Chondrocyte (in vitro differentiated cells): ENCODE measurements at regions not wholly inside any gene's neighbourhood (a gene's known extent, or its start where the extent isn't known, plus 50 kb on each side); places are given as distances from the start of the nearest gene placed in this dataset.

Experiments
- DNase-seq: peaks from one replicate; pipeline ENCODE4 v3.0.0; 2021; ENCODE audit warnings: mixed read lengths, low spot score
- H3K27ac Mint-ChIP-seq: one replicate; pipeline ENCODE4 v1.8.0; 2021; ENCODE audit warnings: mild to moderate bottlenecking, moderate library complexity, mixed read lengths; ENCODE audit not compliant: unreplicated experiment
- H3K27me3 Mint-ChIP-seq: 2 replicates; pipeline ENCODE4 v1.8.0; 2021; ENCODE audit warnings: low read depth, mixed read lengths
- H3K36me3 Mint-ChIP-seq: 2 replicates; pipeline ENCODE4 v1.8.0; 2021; ENCODE audit warnings: low read depth, mixed read lengths
- H3K4me1 Mint-ChIP-seq: 2 replicates; pipeline ENCODE4 v1.8.0; 2021; ENCODE audit warnings: low read depth, mild to moderate bottlenecking, mixed read lengths
- H3K4me3 Mint-ChIP-seq: one replicate; pipeline ENCODE4 v1.8.0; 2021; ENCODE audit warnings: mild to moderate bottlenecking, moderate library complexity, mixed read lengths; ENCODE audit not compliant: unreplicated experiment
- H3K9me3 Mint-ChIP-seq: 2 replicates; pipeline ENCODE4 v1.8.0; 2021; ENCODE audit warnings: low read depth, mixed read lengths
- TF ChIP-seq, protein P1 (sequence below): fragments of 200-600 bp; sonication (generic); IDR thresholded peaks from 2 replicates; pipeline ENCODE4 v1.5.0; 2021; ENCODE audit warnings: antibody characterized with exemption, mild to moderate bottlenecking, moderate library complexity

DNA sequence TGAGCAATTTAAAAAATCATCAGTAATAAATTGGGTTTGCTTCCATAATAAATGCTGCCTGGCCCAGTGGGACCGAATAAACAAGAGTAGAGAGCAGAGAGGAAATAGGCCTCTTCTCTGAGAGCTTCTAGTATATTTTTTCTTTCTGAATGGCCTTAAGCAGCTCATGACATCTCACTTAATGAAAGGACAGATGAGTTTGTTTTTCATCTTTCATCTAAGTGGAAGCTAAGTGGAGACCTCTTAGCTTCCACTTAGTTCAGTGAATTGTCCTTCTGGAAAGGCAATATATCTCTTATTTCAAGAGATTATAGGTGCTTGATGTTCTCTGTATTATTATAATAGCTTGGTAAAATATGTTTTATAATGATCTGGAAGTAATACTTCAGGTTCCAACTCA lies 245.9 kb upstream of the ANO3 start:
- TF ChIP-seq, protein P1, sequence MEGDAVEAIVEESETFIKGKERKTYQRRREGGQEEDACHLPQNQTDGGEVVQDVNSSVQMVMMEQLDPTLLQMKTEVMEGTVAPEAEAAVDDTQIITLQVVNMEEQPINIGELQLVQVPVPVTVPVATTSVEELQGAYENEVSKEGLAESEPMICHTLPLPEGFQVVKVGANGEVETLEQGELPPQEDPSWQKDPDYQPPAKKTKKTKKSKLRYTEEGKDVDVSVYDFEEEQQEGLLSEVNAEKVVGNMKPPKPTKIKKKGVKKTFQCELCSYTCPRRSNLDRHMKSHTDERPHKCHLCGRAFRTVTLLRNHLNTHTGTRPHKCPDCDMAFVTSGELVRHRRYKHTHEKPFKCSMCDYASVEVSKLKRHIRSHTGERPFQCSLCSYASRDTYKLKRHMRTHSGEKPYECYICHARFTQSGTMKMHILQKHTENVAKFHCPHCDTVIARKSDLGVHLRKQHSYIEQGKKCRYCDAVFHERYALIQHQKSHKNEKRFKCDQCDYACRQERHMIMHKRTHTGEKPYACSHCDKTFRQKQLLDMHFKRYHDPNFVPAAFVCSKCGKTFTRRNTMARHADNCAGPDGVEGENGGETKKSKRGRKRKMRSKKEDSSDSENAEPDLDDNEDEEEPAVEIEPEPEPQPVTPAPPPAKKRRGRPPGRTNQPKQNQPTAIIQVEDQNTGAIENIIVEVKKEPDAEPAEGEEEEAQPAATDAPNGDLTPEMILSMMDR, result no peak
- no peak for DNase-seq
- H3K4me1 Mint-ChIP-seq, result no peaks in the 10 kb centered on the region
- no peak overlapping the region for H3K4me3 Mint-ChIP-seq
- no peak overlapping the region for H3K27ac Mint-ChIP-seq
- H3K36me3 Mint-ChIP-seq, result no peaks in the 10 kb centered on the region
- H3K27me3 Mint-ChIP-seq, result no peaks in the 10 kb centered on the region
- no peaks in the 10 kb centered on the region for H3K9me3 Mint-ChIP-seq

DNA sequence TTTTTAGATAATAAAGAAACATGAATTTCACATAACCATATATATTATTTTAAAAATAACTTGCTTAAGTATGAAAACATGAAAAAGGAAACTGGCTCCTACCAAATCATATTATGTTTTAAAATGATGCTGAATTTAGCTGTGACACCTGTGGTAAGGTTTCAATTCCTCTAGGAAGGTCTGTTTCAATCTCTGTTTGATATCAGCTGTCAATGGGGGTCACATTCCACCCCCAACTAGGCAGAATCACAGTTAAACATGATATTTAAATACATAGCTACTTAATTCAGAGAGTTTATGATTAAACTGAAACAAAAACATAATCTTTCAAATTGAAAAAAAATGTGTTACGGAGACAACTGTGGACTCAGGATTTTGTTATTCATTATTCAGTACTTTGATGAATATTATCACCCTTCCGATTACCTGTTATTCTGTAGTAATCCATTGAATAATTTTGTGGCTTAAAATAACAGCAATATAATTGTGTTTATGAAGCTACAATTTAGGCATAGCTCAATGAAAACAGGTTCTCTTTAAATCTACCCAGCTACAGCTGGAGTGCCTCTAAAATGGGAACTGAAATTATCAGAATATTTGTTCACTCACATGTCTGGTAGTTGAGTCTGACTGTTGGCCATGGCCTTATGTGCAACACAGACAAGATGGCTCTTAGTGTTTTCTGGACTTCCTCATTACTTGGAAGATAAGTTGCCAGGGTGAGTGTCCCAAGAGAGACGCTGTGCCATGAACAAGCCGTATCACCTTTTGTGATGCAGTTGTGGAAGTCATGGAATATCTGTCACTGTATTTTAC lies 244.6 kb upstream of the ANO3 start:
- H3K27ac Mint-ChIP-seq, result no peak overlapping the region
- no peak overlapping the region for H3K4me3 Mint-ChIP-seq
- no peaks in the 10 kb centered on the region for H3K9me3 Mint-ChIP-seq
- H3K36me3 Mint-ChIP-seq, result no peaks in the 10 kb centered on the region
- H3K4me1 Mint-ChIP-seq, result no peaks in the 10 kb centered on the region
- DNase-seq, result no peak
- TF ChIP-seq, protein P1, result no peak
- no peaks in the 10 kb centered on the region for H3K27me3 Mint-ChIP-seq

DNA sequence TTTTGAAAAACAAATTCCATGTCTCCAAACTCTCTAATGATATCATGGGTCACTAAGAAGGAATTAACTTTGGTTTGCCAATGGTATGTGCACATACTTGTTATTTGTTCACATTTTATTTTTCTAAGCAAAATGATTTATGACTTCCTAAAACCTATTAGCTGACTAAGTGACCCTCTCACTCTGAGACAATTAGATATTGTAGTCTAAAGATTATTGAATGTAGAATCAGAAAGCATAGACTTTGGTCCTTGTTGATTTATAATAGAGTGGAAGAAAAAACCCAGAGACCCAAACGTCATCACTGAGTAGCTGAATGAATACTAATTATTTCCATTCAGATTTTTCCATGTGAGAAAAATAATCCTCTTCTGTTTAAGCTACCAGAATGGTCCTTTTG lies 243.5 kb upstream of the ANO3 start:
- no peaks in the 10 kb centered on the region for H3K4me1 Mint-ChIP-seq
- no peaks in the 10 kb centered on the region for H3K9me3 Mint-ChIP-seq
- no peak overlapping the region for H3K4me3 Mint-ChIP-seq
- TF ChIP-seq, protein P1, result no peak
- no peaks in the 10 kb centered on the region for H3K36me3 Mint-ChIP-seq
- H3K27ac Mint-ChIP-seq, result no peak overlapping the region
- no peaks in the 10 kb centered on the region for H3K27me3 Mint-ChIP-seq
- DNase-seq, result no peak

DNA sequence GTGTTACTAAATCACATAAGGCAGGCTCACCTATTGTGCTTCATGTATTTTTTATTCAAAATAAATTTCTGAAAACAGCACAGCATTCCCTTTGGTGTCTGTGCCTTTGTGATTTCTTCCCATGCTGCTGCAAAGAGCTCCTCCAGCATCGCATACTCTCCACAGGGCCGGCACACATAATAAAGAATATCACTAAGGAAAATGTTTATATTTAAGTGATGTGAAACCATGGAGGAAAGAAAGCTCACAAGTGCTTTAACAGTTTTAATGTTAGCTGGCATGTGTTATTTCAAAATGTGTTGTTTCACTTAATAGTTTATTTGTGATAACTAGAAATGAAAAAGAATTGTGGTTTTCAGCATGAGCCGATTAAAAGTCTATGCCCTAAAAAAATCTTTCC lies 241.3 kb upstream of the ANO3 start:
- H3K4me3 Mint-ChIP-seq, result no peak overlapping the region
- no peak overlapping the region for H3K27ac Mint-ChIP-seq
- H3K36me3 Mint-ChIP-seq, result no peaks in the 10 kb centered on the region
- DNase-seq, result no peak
- H3K27me3 Mint-ChIP-seq, result no peaks in the 10 kb centered on the region
- H3K9me3 Mint-ChIP-seq, result no peaks in the 10 kb centered on the region
- TF ChIP-seq, protein P1, result no peak
- H3K4me1 Mint-ChIP-seq, result no peaks in the 10 kb centered on the region

DNA sequence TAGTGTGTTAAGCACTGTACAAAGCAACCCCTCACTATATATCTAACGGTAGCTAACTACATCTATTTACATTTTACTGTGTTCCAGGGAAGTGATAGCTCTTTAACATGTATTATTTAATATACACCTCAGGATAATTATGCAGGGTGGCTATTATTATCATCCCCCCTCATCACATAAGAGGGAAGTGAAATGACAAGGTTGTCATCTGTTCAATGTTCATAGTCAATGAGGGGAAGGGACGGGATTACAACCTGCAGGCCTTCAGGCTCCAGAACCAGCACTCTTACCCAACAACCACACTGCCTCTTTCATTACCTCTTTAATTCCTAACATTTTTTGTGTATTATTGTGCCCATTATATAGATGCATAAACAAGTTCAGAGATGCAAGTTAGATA lies 238.7 kb upstream of the ANO3 start:
- Mint-ChIP-seq H3K4me1 (no peaks in the 10 kb centered on the region), H3K36me3 (no peaks in the 10 kb centered on the region), H3K9me3 (no peaks in the 10 kb centered on the region), H3K27me3 (no peaks in the 10 kb centered on the region), H3K27ac (no peak overlapping the region), H3K4me3 (no peak overlapping the region)
- no peak for DNase-seq
- TF ChIP-seq, protein P1, result no peak
